NCI-H2196 (cell line): ENCODE measurements at regions not wholly inside any gene's neighbourhood (a gene's known extent, or its start where the extent isn't known, plus 50 kb on each side); places are given as distances from the start of the nearest gene placed in this dataset.
A peak's percentile ranks its signal among the peaks of the same experiment; 100 is the strongest.

ENCODE experiments used
- DNase-seq: peaks from one replicate; lab custom pipeline; 2025; ENCODE audit not compliant: unreplicated experiment; lab: John Stamatoyannopoulos, UW

DNA sequence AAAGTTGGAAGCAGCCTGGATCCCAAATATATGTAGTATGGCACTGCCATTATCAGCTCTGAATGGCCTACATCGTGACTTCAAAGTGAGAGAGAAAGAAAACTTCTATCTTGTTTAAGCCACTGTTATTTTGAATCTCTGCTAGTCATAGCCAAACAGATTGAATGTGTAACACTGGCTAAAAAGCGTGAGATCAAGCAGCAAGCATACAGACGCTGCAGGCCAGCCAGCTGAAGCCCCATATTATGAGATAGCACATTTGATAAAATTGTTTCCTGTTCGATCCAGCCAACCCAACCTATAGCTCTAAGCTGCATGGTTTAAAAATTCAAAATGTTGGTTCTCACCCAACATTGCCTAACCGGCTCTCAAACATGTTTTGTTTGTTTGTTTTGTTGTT is 95.0 kb downstream of the DUSP6 start:
- DNase-seq, result no peak

- DNase-seq, result no peak
These were observed 96.2 kb downstream of the DUSP6 start for GRCh38 chr12:89256060-89256459.

GRCh38 chr12:89253488-89253887 is 98.8 kb downstream of the DUSP6 start:
- DNase-seq, result no peak

GRCh38 chr12:89252284-89252683 is 100.0 kb downstream of the DUSP6 start:
- no peak for DNase-seq

DNA sequence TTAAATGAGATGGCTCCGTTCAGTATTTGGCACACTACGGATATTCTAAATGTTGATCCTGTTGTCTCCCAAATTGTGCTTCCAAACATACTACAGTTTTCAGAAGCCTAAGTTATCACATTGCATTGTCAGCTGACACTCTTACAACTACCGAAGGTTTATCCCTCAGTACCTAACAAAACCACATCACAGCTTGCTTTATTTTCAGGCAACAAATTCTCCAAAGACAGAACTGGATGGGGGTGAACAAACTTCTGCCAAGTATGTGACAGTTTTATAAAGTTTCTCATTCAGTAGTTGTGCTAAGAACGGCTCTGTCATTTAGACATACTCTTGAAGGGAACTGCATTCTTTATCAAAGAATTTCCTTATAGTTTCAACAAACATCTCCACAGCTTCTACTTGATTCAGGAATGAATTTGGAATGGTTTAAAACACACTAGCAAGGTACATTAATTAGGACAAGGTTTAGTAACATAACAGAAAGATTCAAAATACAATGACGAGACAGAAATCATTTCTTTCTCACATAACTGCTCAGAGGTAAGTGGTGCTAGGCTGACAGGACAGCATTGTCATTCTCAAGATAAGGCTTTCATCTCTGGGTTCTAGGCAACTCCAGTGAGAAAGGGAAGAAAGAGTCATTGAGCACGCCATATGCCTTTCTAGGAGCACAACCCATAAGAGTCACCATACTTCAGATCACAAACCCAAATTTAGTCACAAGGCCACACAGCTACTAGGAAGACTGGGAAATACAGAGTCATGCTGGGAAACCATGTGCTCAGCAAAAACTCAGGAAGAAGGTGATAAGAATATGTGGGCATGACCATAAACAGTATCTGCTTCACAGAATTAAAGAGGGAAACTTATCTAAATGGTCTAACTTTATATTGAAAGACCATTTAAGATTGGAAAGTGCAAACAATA is 100.7 kb downstream of the DUSP6 start:
- no peak for DNase-seq

DNA sequence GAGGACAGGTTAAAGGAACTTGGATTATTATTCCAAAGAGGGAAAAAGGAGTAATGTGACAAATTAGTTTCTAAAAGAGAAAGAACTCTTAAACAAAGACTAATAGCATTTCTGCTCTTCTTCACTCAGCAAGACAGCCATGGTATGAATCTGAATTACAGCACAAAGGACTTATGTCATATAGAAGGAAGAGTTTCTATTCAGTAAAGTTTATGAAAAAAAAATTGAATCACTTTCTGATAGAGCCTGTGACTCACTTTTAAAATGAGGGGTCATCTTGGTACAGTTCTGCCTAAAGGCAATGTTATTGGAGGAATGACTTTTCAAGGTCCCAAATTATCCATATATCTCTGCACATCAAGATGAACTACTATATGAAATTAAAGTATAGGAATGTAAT is 101.7 kb downstream of the DUSP6 start:
- DNase-seq, result no peak

GRCh38 chr12:89250213-89250612 is 102.1 kb downstream of the DUSP6 start:
- DNase-seq, result no peak

- no peak for DNase-seq
These were observed 104.3 kb downstream of the DUSP6 start for GRCh38 chr12:89247967-89248366.

DNA sequence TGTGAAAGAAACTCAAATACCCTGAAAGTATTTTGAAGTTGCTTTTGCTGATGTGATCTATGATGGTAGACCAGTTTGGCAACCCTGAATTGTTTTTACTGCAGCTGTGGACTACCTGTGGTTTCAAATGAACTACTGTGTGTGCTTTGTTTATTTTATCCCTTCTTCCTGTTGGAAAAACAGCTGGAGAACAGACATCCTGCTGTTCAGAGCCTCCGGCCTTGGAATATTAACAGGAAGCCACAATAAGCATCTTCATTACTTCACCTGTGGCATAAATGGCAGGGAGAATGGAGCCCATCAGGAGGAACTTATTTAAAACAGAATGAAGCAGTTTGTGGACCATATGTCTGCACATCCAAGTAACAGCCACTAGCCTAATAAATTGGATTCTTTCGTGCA is 104.8 kb downstream of the DUSP6 start:
- DNase-seq, result no peak

DNA sequence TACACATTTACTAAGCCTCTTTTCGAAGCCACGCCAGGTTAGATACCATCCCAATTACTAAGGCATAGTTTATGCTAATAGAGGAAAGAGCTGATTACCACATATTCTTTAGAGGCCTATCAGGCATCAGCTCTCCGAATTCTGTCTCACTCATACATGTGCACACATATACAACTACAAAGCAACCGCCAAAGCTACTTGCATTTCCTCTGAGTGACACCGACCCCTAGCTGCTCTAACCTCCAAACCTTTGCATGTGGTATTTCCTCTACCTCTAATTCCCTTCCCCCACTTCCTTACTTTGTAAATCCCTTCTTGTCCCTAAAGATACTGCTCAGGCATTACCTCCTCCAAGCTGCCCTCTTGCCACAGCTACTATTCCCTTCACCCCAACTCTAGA is 107.2 kb downstream of the DUSP6 start:
- no peak for DNase-seq

- no peak for DNase-seq
These were observed 107.8 kb downstream of the DUSP6 start for GRCh38 chr12:89244536-89244935.

DNA sequence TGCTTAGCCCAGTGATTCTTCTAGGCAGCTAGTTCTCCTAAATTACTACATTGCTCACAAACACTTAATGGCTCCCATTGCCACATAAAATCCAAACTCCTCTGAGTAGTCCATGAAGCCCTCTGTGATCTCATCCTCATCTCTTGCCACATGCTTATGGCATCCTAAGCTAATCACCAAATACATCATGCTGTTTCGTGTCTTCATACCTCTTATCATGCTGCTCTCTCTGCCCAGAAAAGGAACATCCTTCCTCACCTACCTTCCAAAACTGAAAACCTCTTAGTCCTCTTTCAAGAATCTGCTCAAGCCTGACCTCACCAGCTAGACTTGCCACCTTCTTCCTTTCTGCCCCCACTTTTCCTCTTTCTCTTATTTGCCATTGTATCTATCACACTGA is 108.5 kb downstream of the DUSP6 start:
- no peak for DNase-seq

DNA sequence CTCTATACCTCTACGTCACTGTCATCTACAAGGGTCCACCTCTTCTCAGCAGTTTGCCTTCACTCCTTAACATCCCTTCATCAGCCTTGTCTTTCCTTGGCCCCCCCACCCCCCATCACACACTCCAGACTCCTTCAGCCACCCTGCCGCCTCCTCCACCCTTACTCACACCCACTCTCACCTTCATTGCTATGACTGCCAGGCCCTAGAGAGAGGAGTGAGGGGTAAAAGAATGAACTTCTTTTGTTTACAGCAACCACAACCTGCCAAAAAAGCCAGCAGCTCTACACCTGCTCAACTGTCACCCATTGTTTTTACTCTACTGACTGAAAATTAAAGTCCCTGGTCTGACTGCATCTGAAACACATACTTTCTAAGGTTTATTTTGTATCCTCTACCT is 112.8 kb downstream of the DUSP6 start:
- peak; percentile 70 for DNase-seq

GRCh38 chr12:89238593-89238992 is 113.7 kb downstream of the DUSP6 start:
- no peak for DNase-seq

GRCh38 chr12:89237763-89238162 is 114.5 kb downstream of the DUSP6 start:
- DNase-seq, result no peak

- peak; percentile 66 for DNase-seq
These were observed 115.4 kb downstream of the DUSP6 start for GRCh38 chr12:89236748-89237383.

DNA sequence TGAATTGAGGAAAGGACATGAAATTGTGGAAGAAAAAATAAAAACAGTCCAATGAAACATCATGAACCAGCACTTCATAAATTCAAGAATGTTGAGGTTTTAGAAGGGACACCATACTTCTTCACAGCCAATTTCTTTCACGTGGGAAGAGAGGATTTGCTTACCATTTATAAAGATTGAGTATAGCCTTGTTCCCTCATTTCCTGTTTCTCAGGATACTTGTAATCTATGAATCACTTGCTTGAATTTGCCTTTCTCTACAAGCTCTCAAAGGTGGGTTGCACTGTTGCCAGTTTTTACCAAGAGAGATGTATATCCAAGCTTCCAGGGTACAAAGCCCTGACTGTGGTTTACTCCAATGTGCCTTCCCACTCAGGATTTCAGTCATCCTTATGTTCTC is 116.1 kb downstream of the DUSP6 start:
- no peak for DNase-seq

GRCh38 chr12:89235189-89235993 is 116.9 kb downstream of the DUSP6 start:
- DNase-seq, result no peak

DNA sequence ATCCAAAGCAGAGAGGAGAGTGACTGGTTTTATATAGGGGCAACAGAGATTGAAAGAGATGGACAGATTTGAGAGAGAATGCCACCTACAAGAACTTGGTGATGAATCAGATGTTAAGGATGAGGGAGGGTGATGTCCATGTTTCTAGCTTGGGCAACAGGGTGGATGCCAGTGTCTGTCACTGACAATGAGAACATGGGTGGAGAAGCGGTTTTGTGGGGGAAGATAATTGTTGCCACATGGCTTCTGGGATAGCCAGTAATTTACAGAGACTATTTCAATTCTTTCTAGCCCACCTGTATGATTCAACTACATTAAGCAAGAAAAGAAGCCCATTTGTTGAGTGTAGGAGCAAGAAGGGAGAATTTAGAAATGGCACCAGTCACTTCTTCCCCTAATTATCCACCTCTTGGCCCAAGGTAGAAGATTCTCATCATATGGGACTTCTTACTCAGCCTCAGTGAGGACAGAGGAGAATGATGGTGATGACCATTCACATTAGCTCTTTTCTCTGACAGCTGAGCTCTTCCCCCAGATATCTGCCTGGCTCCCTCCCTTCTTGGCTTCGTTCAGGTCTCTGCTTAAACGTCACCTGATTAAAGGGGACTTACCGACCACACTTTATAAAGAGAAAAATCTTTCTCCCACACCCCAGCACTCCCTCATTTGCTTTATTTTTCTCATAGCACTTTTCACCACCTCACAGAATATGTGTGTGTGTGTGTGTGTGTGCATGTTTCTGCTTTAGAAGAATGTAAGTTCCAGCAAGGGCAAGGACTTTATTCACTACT is 117.8 kb downstream of the DUSP6 start:
- no peak for DNase-seq

GRCh38 chr12:89231686-89232085 is 120.6 kb downstream of the DUSP6 start:
- DNase-seq, result peak; percentile 12
